ENCODE measurements at regions not wholly inside any gene's neighbourhood (a gene's known extent, or its start where the extent isn't known, plus 50 kb on each side); places are given as distances from the start of the nearest gene placed in this dataset.

DNA sequence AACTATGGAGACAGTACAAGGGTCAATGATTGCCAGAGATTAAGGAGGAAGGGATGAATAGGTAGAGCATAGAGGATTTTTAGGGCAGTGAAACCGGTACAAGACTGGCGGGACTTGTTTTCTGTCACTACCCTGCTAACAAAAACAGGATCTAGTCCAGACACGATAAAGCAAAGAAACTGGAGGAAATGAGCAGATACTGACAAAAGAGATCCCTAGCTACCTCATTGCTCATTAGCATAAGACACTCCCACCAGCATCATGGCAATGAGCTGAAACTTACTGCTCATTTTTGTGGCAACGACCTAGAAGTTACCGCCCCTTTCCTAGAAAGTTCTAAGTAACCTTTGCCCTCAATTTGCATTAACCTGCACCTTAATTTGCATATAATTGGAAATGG is 131.2 kb downstream of the ETAA1 start:
- TF ChIP-seq EZH2 (IDR thresholded peaks at IDR 0.05) (no peak), POLR2AphosphoS5 (IDR thresholded peaks at IDR 0.05; ENCODE audit: borderline replicate concordance, low read depth, low read length) (no peak)

All from SK-N-MC (cell line).